ENCODE measurements at regions not wholly inside any gene's neighbourhood (a gene's known extent, or its start where the extent isn't known, plus 50 kb on each side); places are given as distances from the start of the nearest gene placed in this dataset.

DNA sequence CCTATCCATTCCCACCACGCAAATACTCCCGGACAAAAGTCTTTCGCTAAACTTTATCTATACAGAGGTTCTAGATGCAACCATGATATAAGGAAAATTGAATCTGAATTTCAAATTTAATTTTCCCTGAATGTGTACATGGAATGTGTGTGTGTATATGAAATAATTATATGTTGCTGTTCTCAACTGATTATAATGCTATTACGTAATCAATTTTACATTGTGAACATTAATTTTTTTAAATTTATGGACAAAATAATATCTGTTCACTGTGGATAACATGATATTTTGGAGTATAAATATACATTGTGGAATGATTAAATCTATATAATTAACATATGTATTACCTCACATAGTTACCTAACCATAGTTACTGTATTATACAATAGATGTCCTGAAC, 1250.6 kb downstream of the EFNA5 start:
- no peak for ATAC-seq (replicated peaks in 1 of 2)
- Mint-ChIP-seq H3K27ac (no peak overlapping the region), H3K36me3 (ENCODE audit: insufficient read depth in 2 of 2) (no peaks in the 10 kb centered on the region), H3K4me3 (no peak overlapping the region), H3K27me3 (ENCODE audit: low read depth) (no peaks in the 10 kb centered on the region), H3K9me3 (peaks cover 8 to 10% of the 10 kb centered on the region in 2 donors), H3K4me1 (ENCODE audit: low read depth) (no peaks in the 10 kb centered on the region)
- DNase-seq, result no peak

DNA sequence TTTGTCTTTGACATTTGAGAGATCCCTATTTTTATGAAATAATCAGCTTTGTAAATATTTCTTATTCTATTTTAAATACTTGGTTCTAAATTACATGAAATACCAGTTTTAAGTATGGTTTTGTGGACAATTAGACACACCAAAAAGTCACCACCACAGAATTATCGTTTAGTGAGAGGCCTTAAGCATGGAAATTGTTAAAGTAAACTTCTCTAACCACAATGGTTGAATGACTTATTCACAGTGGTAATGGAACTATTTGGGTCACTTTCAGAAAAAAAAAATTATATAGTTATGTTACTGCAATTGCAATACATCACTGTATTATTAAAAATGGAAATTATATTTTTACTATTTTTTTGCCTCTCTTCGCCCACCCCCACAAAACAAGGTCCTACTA, 1252.5 kb downstream of the EFNA5 start:
- no peak for ATAC-seq (replicated peaks in 1 of 2)
- H3K9me3 Mint-ChIP-seq, result peaks cover 8% of the 10 kb centered on the region in 2 donors

DNA sequence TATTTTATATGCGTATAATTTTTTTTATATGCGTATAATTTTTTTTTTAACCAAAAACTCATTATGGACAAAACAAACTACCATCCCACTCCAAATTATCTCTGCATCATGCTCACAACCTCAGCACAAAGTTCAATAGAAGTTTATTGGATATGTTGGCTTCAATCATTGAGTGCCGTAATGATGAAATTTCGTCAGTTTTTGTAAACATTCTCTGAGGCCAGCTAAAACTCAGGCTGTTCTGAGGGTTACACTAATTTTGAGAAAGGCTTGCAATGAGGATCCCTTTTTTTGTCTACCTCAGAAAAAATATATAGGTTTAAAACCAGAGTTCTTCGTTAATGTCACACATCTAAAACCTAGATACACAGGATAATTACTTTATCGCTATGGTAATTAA, 1253.2 kb downstream of the EFNA5 start:
- Mint-ChIP-seq H3K9me3 (peaks cover 8% of the 10 kb centered on the region in 2 donors), H3K4me1 (ENCODE audit: low read depth) (no peaks in the 10 kb centered on the region), H3K27ac (no peak overlapping the region), H3K4me3 (no peak overlapping the region), H3K27me3 (ENCODE audit: low read depth) (no peaks in the 10 kb centered on the region), H3K36me3 (ENCODE audit: insufficient read depth in 2 of 2) (no peaks in the 10 kb centered on the region)
- DNase-seq, result no peak
- no peak for ATAC-seq (replicated peaks in 1 of 2)

More for the DNA sequence above, 1252.5 kb downstream of the EFNA5 start:
- no peak for DNase-seq
- Mint-ChIP-seq H3K4me3 (no peak overlapping the region), H3K36me3 (ENCODE audit: insufficient read depth in 2 of 2) (no peaks in the 10 kb centered on the region), H3K27ac (no peak overlapping the region), H3K27me3 (ENCODE audit: low read depth) (no peaks in the 10 kb centered on the region), H3K4me1 (ENCODE audit: low read depth) (no peaks in the 10 kb centered on the region)

DNA sequence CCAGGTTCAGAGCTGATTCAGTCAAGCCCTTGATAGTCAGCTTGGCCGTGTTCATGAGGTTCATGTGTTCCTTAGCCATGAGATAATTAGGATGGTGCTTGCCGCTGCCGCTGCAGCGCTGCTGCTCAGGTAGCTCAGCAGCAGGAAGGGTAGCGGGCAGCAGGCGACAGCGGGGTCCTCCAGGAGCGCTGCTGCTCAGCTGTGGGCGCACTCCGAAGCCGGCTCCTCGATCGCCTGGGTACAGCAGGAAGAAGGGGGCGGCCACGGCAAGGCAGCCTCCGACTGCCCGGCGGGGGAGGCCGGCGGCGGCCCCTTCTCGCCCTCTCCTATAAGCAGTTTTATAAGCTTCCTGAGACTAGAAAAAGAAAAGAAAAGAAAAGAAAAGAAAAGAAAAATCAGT, 1253.6 kb downstream of the EFNA5 start:
- H3K9me3 Mint-ChIP-seq, result peaks cover 8% of the 10 kb centered on the region in 2 donors
- H3K27ac Mint-ChIP-seq, result no peak overlapping the region
- H3K36me3 Mint-ChIP-seq (ENCODE audit: insufficient read depth in 2 of 2), result no peaks in the 10 kb centered on the region
- DNase-seq, result no peak
- H3K4me3 Mint-ChIP-seq, result no peak overlapping the region
- no peak for ATAC-seq (replicated peaks in 1 of 2)
- no peaks in the 10 kb centered on the region for H3K27me3 Mint-ChIP-seq (ENCODE audit: low read depth)
- no peaks in the 10 kb centered on the region for H3K4me1 Mint-ChIP-seq (ENCODE audit: low read depth)

DNA sequence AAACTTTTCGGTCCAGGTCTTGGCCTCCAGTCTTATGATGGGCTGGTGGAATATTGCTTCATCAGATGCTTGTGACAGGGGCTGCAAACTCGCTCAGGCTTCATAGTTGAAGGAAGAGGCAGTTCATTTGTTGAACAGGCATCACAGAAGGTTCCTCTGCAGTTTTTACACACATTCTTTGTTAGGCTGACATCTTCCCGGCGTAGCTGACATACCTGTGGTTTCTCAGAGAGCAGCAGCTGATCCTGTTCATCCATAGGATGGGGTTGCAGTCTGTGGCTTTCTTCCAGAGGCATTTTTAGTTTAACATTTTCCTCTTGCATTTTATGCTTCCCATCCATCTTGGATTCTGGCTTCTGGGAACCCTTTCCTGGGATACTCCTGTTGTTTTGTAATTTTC, 1255.2 kb downstream of the EFNA5 start:
- no peak overlapping the region for H3K4me3 Mint-ChIP-seq

DNA sequence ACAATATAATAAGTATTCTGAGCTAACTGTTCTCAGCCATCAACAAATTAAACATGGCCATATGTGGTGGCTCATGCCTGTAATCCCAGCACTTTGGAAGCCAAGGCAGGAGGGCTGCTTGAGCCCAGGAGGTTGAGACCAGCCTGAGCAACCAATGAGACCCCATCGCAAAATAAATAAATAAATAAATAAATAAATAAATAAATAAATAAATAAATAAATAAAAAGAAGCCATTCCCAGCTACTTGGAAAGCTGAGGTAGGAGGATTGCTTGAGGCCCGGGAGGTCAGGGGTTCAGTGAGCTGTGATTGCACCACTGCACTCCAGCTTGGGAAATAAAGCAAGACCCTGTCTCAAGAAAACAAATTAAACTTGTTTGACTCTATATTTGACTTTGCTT, 1256.4 kb downstream of the EFNA5 start:
- no peaks in the 10 kb centered on the region for H3K4me1 Mint-ChIP-seq (ENCODE audit: low read depth)
- H3K9me3 Mint-ChIP-seq, result peaks cover 6 to 8% of the 10 kb centered on the region in 2 donors
- H3K4me3 Mint-ChIP-seq, result no peak overlapping the region
- no peak overlapping the region for H3K27ac Mint-ChIP-seq
- ATAC-seq (replicated peaks in 1 of 2), result no peak
- no peak for DNase-seq
- H3K27me3 Mint-ChIP-seq (ENCODE audit: low read depth), result no peaks in the 10 kb centered on the region
- no peaks in the 10 kb centered on the region for H3K36me3 Mint-ChIP-seq (ENCODE audit: insufficient read depth in 2 of 2)

More for the DNA sequence above, 1255.2 kb downstream of the EFNA5 start:
- H3K27ac Mint-ChIP-seq, result no peak overlapping the region
- no peaks in the 10 kb centered on the region for H3K4me1 Mint-ChIP-seq (ENCODE audit: low read depth)
- H3K9me3 Mint-ChIP-seq, result peaks cover 6% of the 10 kb centered on the region in 2 donors
- H3K27me3 Mint-ChIP-seq (ENCODE audit: low read depth), result no peaks in the 10 kb centered on the region
- no peaks in the 10 kb centered on the region for H3K36me3 Mint-ChIP-seq (ENCODE audit: insufficient read depth in 2 of 2)
- DNase-seq (no peak), ATAC-seq (replicated peaks in 1 of 2) (no peak)

DNA sequence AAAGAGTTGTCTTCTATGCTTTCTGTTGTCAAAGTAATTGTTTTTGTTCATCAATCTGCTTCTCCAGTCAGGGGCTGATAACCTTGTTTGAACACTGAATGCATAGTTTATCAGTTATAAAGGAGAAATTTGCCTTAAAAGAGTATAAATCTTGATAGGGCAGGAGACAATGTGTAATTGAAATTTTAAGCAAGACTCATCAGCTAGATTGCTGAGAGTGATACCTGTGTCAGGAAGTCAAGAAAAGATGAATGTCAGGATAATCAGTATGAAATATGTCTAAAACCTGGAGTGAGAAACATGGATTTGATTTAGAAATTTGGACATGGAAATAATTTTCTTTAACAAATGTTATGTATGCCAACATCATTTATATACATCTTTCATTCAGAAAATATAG, 1258.1 kb downstream of the EFNA5 start:
- ATAC-seq (replicated peaks in 1 of 2) (no peak), DNase-seq (no peak)
- Mint-ChIP-seq H3K4me3 (no peak overlapping the region), H3K27me3 (ENCODE audit: low read depth) (no peaks in the 10 kb centered on the region), H3K9me3 (peaks cover 6 to 8% of the 10 kb centered on the region in 2 donors), H3K27ac (no peak overlapping the region), H3K4me1 (ENCODE audit: low read depth) (no peaks in the 10 kb centered on the region), H3K36me3 (ENCODE audit: insufficient read depth in 2 of 2) (no peaks in the 10 kb centered on the region)

DNA sequence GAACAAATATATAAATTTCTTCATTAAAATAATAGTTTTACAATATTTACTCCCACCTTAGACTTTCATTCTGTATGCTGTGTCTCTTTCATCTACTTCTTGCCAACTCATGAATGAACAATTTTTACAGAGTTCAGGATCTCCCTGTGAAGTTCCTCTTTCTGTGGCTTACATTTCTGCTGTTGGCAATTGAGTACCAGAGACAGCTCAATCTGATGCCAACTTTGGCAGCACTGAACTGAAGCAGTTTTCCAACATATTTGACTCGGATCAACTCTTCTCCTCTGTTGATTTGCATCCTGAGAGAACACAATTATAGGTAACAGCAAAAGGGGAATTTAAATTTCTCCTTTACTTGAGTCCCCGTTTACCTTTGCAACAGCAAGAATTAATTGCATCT, 1262.2 kb downstream of the EFNA5 start:
- ATAC-seq (replicated peaks in 1 of 2), result no peak
- Mint-ChIP-seq H3K27me3 (ENCODE audit: low read depth) (no peaks in the 10 kb centered on the region), H3K27ac (no peak overlapping the region), H3K36me3 (ENCODE audit: insufficient read depth in 2 of 2) (no peaks in the 10 kb centered on the region), H3K4me3 (no peak overlapping the region), H3K9me3 (peaks cover 0 to 5% of the 10 kb centered on the region in 2 donors), H3K4me1 (ENCODE audit: low read depth) (no peaks in the 10 kb centered on the region)
- DNase-seq, result no peak

DNA sequence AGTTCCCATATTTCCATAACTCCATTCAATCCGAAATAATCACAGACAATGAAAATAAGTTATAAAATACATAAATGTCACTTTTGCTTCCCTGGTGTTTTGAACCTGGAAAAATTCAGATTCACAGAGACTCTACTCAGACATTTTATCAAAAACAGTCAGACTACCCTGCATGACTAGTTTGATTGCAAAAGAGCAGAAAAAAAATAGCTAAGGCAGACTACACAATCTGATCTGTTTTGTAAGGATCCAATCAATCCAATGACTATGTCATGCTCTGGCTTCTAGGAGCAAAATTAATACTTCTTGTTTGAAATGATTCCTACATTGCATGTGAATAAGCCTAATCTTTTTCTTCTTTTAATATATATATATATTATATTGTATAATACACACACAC, 1262.6 kb downstream of the EFNA5 start:
- no peak overlapping the region for H3K27ac Mint-ChIP-seq

DNA sequence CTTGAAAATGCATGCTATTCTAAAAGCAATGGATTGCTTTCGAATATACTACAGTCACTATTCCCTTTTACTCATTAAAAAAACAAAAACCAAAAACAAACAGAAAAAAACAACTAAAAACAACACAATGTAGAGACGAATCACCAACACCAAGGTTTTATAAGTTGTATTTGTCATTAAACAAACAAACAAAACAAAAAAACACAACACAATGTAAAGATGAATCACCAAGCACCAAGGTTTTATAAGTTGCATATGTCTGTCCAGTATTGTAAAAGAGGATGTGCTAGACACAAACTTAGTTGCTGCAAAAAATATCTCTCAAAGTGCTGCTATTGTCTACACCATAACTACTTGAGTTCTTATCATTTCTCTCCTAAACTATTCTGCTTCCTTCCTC, 1269.2 kb downstream of the EFNA5 start:
- peaks cover 0 to 4% of the 10 kb centered on the region in 2 donors for H3K9me3 Mint-ChIP-seq
- DNase-seq, result no peak
- no peaks in the 10 kb centered on the region for H3K27me3 Mint-ChIP-seq (ENCODE audit: low read depth)
- no peaks in the 10 kb centered on the region for H3K36me3 Mint-ChIP-seq (ENCODE audit: insufficient read depth in 2 of 2)
- no peak overlapping the region for H3K27ac Mint-ChIP-seq
- no peak for ATAC-seq (replicated peaks in 1 of 2)
- no peak overlapping the region for H3K4me3 Mint-ChIP-seq
- H3K4me1 Mint-ChIP-seq (ENCODE audit: low read depth), result no peaks in the 10 kb centered on the region

More for the DNA sequence above, 1262.6 kb downstream of the EFNA5 start:
- DNase-seq (no peak), ATAC-seq (replicated peaks in 1 of 2) (no peak)
- Mint-ChIP-seq H3K36me3 (ENCODE audit: insufficient read depth in 2 of 2) (no peaks in the 10 kb centered on the region), H3K27me3 (ENCODE audit: low read depth) (no peaks in the 10 kb centered on the region), H3K4me3 (no peak overlapping the region), H3K4me1 (ENCODE audit: low read depth) (no peaks in the 10 kb centered on the region), H3K9me3 (peaks cover 0 to 5% of the 10 kb centered on the region in 2 donors)

DNA sequence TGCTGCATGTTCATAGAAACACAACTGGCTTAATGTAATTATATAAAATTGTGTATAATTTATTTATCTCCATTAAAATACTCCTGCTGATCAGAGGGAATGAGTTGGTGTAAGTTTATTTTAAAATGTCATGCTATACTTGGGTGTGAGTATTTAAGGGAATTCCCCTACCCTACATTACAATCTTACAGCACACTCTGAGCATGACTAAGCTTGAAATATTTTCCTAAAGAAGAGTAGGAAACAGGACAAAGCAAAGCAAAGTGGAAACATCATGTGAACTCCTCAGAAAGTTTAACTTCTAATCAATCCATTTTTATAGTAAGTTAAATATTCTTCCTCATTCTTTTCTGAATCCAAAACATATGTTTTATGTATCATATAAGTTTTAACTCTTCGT, 1271.3 kb downstream of the EFNA5 start:
- Mint-ChIP-seq H3K27ac (no peak overlapping the region), H3K4me1 (ENCODE audit: low read depth) (no peaks in the 10 kb centered on the region), H3K27me3 (ENCODE audit: low read depth) (no peaks in the 10 kb centered on the region)

DNA sequence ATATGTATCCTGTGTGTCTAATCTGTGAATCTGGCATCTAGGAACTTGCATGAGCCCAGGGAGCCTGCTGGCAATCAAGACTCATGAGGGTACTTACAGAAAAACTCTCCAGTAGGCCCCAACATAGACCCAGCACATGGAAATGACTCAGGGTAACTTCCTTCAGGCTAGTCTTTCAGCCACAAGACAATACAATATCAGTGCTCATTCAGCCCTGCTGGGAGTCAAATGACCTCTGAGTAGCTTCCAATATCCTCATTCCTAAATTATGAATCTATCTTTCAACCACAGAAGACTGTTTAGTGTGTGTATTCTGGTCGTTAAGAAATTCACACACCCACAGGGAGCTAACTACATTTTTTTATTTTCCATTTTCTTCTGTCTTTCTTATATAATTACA, 1273.0 kb downstream of the EFNA5 start:
- H3K4me1 Mint-ChIP-seq (ENCODE audit: low read depth), result no peaks in the 10 kb centered on the region
- H3K4me3 Mint-ChIP-seq, result no peak overlapping the region
- ATAC-seq (replicated peaks in 1 of 2), result no peak
- peaks cover 0 to 6% of the 10 kb centered on the region in 2 donors for H3K9me3 Mint-ChIP-seq
- DNase-seq, result no peak
- no peak overlapping the region for H3K27ac Mint-ChIP-seq
- no peaks in the 10 kb centered on the region for H3K36me3 Mint-ChIP-seq (ENCODE audit: insufficient read depth in 2 of 2)
- no peaks in the 10 kb centered on the region for H3K27me3 Mint-ChIP-seq (ENCODE audit: low read depth)

More for the DNA sequence above, 1271.3 kb downstream of the EFNA5 start:
- ATAC-seq (replicated peaks in 1 of 2) (no peak), DNase-seq (no peak)
- Mint-ChIP-seq H3K9me3 (peaks cover 0 to 6% of the 10 kb centered on the region in 2 donors), H3K4me3 (no peak overlapping the region), H3K36me3 (ENCODE audit: insufficient read depth in 2 of 2) (no peaks in the 10 kb centered on the region)

DNA sequence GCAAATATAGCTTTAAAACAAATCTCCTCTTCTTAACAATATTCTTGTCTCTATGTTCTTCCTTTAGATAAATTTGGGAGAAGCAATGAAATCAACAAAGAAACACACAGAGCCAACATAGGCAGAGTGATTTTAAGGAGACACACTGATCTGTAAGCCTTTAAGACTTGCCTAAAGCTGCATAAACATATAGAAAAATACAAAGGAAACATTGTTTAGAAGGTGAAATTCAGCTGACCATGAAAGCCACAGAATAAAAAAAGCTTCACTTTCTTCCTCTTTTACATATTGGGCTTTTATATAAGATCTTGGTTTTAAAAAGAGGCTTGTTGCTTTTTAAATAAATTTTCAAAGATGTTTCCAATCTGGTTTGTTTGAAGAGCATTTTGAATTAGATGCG, 1277.5 kb downstream of the EFNA5 start:
- no peak for DNase-seq
- no peak overlapping the region for H3K4me3 Mint-ChIP-seq

DNA sequence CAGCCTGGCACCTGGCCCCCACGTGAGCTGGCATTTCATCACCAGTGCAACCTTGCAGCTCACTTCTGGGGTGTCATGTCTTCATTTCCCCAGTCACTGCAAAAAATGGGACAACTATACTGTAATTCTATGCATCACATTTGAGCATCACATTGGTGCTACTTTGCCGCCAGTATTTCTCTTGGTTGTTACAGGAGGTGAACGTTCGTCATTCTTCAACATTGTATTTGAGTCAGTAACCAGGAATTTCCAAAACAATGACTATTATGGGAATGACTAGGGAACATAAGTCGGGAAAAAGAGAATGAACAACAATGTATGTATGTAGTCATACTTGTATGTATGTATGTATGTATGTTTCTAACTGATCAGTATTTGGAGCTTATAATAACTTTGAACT, 1278.0 kb downstream of the EFNA5 start:
- DNase-seq (no peak), ATAC-seq (replicated peaks in 1 of 2) (no peak)
- Mint-ChIP-seq H3K4me1 (ENCODE audit: low read depth) (no peaks in the 10 kb centered on the region), H3K4me3 (no peak overlapping the region), H3K27me3 (ENCODE audit: low read depth) (no peaks in the 10 kb centered on the region), H3K27ac (no peak overlapping the region), H3K36me3 (ENCODE audit: insufficient read depth in 2 of 2) (no peaks in the 10 kb centered on the region), H3K9me3 (peaks cover 1 to 4% of the 10 kb centered on the region in 2 donors)

More for the DNA sequence above, 1277.5 kb downstream of the EFNA5 start:
- Mint-ChIP-seq H3K4me1 (ENCODE audit: low read depth) (no peaks in the 10 kb centered on the region), H3K27ac (no peak overlapping the region), H3K27me3 (ENCODE audit: low read depth) (no peaks in the 10 kb centered on the region), H3K36me3 (ENCODE audit: insufficient read depth in 2 of 2) (no peaks in the 10 kb centered on the region), H3K9me3 (peaks cover 1 to 4% of the 10 kb centered on the region in 2 donors)
- ATAC-seq (replicated peaks in 1 of 2), result no peak

Data from activated T-cell treated with anti-CD3 and anti-CD28 coated beads, Interleukin-2, amount 50 U/mL, for 72 hours (primary cell).